ENCODE measurements at regions not wholly inside any gene's neighbourhood (a gene's known extent, or its start where the extent isn't known, plus 50 kb on each side); places are given as distances from the start of the nearest gene placed in this dataset.

DNA sequence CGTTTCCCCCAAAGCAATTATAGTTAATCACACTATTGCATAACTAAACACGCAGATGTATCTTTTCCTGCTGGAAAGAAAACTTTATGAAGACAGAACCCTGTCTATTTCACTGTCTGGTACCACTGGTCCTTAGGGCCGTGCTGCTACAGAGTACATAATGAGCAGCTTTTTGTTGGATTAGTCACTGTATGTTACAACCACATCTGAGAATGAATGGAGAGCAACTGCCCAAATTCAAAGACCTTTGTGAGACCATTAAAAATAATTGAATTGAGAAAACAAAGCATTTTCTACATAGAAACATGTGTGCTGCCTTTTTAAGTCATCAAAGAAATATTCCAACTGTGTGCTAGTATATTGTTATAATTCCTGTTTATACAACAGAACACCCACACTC lies 111.3 kb upstream of the SORCS1 start:
- Histone ChIP-seq H3K4me3 (no peak overlapping the region), H3K9me2 (replicated peaks; ENCODE audit: insufficient read depth) (no peaks in the 10 kb centered on the region), H3K36me3 (replicated peaks; ENCODE audit: insufficient read depth, low read depth) (no peaks in the 10 kb centered on the region), H4K20me1 (ENCODE audit: insufficient read depth, poor library complexity, severe bottlenecking) (no peaks in the 10 kb centered on the region), H3K9me3 (ENCODE audit: low read depth) (no peaks in the 10 kb centered on the region), H3K4me2 (no peak overlapping the region), H3K4me1 (ENCODE audit: insufficient read depth) (peaks cover 6% of the 10 kb centered on the region), H3K79me2 (no peaks in the 10 kb centered on the region), H3K27me3 (no peaks in the 10 kb centered on the region), H2AFZ (no peak overlapping the region), H3K27ac (no peak overlapping the region)
- DNase-seq (ENCODE audit: low spot score) = no peak
- no peak for TF ChIP-seq EZH2 (IDR thresholded peaks at IDR 0.05; ENCODE audit: borderline replicate concordance)
- WGBS (ENCODE audit: low lambda C conversion rate, missing lambda C conversion rate) = 58% methylated on average over 3 of the region's 3 CpGs

DNA sequence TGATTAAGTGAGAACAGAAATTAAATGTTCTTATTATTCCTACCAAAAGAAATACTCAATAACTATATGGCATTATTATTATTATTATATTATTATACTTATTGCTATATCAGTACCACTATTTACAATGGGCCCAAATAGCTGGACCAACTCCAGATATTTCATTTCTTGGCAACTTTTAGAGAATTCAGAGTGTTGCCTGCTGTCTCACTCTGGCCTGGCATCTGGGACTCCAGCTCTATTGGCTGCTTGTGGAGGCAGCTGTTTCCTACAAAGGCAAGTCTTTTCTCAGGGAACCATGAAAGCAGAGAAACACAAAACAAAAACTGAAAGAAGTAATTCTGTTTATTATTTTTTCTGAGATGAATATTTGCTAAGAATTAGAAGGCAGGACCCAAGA lies 105.1 kb upstream of the SORCS1 start:
- Histone ChIP-seq H3K9me2 (replicated peaks; ENCODE audit: insufficient read depth) (no peaks in the 10 kb centered on the region), H3K4me3 (no peak overlapping the region), H4K20me1 (ENCODE audit: insufficient read depth, poor library complexity, severe bottlenecking) (no peaks in the 10 kb centered on the region), H3K79me2 (no peaks in the 10 kb centered on the region), H3K36me3 (replicated peaks; ENCODE audit: insufficient read depth, low read depth) (no peaks in the 10 kb centered on the region), H3K4me2 (no peak overlapping the region), H3K9me3 (ENCODE audit: low read depth) (no peaks in the 10 kb centered on the region), H2AFZ (no peak overlapping the region), H3K27me3 (no peaks in the 10 kb centered on the region), H3K4me1 (ENCODE audit: insufficient read depth) (no peaks in the 10 kb centered on the region), H3K27ac (no peak overlapping the region)
- TF ChIP-seq, protein P1, sequence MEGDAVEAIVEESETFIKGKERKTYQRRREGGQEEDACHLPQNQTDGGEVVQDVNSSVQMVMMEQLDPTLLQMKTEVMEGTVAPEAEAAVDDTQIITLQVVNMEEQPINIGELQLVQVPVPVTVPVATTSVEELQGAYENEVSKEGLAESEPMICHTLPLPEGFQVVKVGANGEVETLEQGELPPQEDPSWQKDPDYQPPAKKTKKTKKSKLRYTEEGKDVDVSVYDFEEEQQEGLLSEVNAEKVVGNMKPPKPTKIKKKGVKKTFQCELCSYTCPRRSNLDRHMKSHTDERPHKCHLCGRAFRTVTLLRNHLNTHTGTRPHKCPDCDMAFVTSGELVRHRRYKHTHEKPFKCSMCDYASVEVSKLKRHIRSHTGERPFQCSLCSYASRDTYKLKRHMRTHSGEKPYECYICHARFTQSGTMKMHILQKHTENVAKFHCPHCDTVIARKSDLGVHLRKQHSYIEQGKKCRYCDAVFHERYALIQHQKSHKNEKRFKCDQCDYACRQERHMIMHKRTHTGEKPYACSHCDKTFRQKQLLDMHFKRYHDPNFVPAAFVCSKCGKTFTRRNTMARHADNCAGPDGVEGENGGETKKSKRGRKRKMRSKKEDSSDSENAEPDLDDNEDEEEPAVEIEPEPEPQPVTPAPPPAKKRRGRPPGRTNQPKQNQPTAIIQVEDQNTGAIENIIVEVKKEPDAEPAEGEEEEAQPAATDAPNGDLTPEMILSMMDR (IDR thresholded peaks at IDR 0.05; ENCODE audit: poor library complexity) = no peak
- no peak for TF ChIP-seq EZH2phosphoT487 (IDR thresholded peaks at IDR 0.05; ENCODE audit: low read depth, severe bottlenecking, unreplicated experiment)
- TF ChIP-seq EZH2 (IDR thresholded peaks at IDR 0.05; ENCODE audit: borderline replicate concordance) = no peak
- no peak for DNase-seq (ENCODE audit: low spot score)

DNA sequence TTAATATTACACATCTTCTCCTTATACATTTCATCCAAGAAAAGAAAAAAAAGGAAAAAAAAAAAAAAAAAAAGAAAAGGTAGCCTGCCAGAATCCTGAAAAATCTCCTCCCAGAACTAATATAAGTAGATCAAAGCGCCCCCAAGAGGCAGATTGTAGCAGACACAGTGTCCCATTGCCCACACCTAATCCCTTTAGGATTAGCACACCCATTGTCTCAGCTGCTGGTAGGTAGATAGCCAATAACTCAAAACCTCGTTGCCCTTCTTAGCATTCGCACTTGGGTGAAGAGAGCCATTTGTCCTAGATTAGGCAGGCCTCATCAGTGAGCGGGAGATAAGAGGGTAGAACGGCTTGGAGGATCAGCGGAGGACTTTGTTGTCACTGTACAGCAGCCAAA lies 100.2 kb upstream of the SORCS1 start:
- Histone ChIP-seq H3K36me3 (replicated peaks; ENCODE audit: insufficient read depth, low read depth) (no peaks in the 10 kb centered on the region), H3K27ac (no peak overlapping the region), H3K9me3 (ENCODE audit: low read depth) (no peaks in the 10 kb centered on the region), H3K4me3 (no peak overlapping the region), H2AFZ (no peak overlapping the region), H3K9me2 (replicated peaks; ENCODE audit: insufficient read depth) (no peaks in the 10 kb centered on the region), H4K20me1 (ENCODE audit: insufficient read depth, poor library complexity, severe bottlenecking) (no peaks in the 10 kb centered on the region), H3K79me2 (no peaks in the 10 kb centered on the region), H3K4me2 (no peak overlapping the region), H3K27me3 (no peaks in the 10 kb centered on the region), H3K4me1 (ENCODE audit: insufficient read depth) (no peaks in the 10 kb centered on the region)
- TF ChIP-seq, protein P1 (IDR thresholded peaks at IDR 0.05; ENCODE audit: poor library complexity) = no peak
- TF ChIP-seq EZH2 (IDR thresholded peaks at IDR 0.05; ENCODE audit: borderline replicate concordance) (no peak), EZH2phosphoT487 (IDR thresholded peaks at IDR 0.05; ENCODE audit: low read depth, severe bottlenecking, unreplicated experiment) (no peak)
- no peak for DNase-seq (ENCODE audit: low spot score)
- WGBS (ENCODE audit: low lambda C conversion rate, missing lambda C conversion rate) = 39% methylated on average over 6 of the region's 6 CpGs

DNA sequence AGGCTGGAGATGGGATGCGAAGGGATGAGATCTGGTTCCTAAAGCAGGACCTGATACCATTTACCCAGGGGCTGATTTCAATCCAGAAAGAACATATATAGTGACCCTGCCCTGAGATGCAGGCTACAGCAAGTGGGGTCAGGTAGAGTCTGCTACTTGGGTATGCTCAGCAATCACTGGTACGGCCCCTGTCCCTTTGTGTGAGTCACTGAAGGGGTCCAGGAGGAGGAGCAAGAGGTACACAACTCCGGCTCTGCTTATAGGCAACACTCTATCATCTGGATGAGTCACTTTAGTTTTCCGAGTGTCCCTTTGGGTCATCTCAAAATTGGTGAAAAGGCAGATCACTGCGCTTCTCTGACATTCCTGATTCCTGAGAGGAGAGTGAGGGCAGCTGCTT lies 79.6 kb upstream of the SORCS1 start:
- 78% methylated on average over 5 of the region's 5 CpGs for WGBS (ENCODE audit: low lambda C conversion rate, missing lambda C conversion rate)

More for the DNA sequence above, 79.6 kb upstream of the SORCS1 start:
- H3K27ac ChIP-seq = no peak overlapping the region
- H3K27me3 ChIP-seq = no peaks in the 10 kb centered on the region
- H3K4me2 ChIP-seq = no peak overlapping the region
- peaks cover 3% of the 10 kb centered on the region for H3K4me1 ChIP-seq (ENCODE audit: insufficient read depth)
- TF ChIP-seq EZH2 (IDR thresholded peaks at IDR 0.05; ENCODE audit: borderline replicate concordance) (no peak), EZH2phosphoT487 (IDR thresholded peaks at IDR 0.05; ENCODE audit: low read depth, severe bottlenecking, unreplicated experiment) (no peak)
- TF ChIP-seq, protein P1 (IDR thresholded peaks at IDR 0.05; ENCODE audit: poor library complexity) = no peak
- H4K20me1 ChIP-seq (ENCODE audit: insufficient read depth, poor library complexity, severe bottlenecking) = no peaks in the 10 kb centered on the region
- DNase-seq (ENCODE audit: low spot score) = no peak
- H3K4me3 ChIP-seq = no peak overlapping the region
- no peaks in the 10 kb centered on the region for H3K36me3 ChIP-seq (replicated peaks; ENCODE audit: insufficient read depth, low read depth)
- no peaks in the 10 kb centered on the region for H3K79me2 ChIP-seq
- no peaks in the 10 kb centered on the region for H3K9me3 ChIP-seq (ENCODE audit: low read depth)
- H2AFZ ChIP-seq = no peak overlapping the region
- no peaks in the 10 kb centered on the region for H3K9me2 ChIP-seq (replicated peaks; ENCODE audit: insufficient read depth)
